ENCODE measurements at regions not wholly inside any gene's neighbourhood (a gene's known extent, or its start where the extent isn't known, plus 50 kb on each side); places are given as distances from the start of the nearest gene placed in this dataset.

- 25% methylated on average over 6 of the region's 6 CpGs for WGBS (ENCODE audit: low lambda C conversion rate)
- no peak for TF ChIP-seq ZBTB38 (CRISPR knock-in tag; IDR thresholded peaks at IDR 0.05)
- TF ChIP-seq ZNF225 (CRISPR knock-in tag; IDR thresholded peaks at IDR 0.05), result no peak
- TF ChIP-seq ZNF441 (CRISPR knock-in tag; IDR thresholded peaks at IDR 0.05; ENCODE audit: borderline replicate concordance), result no peak
- TF ChIP-seq ZNF501 (CRISPR knock-in tag; IDR thresholded peaks at IDR 0.05), result no peak
- no peak for FAIRE-seq
- ChIA-PET POLR2A (no interaction called here), CTCF (ENCODE audit: low intra/inter-chr PET ratio, low total read pairs) (no interaction called here)
- Histone ChIP-seq H3K27me3 (ENCODE audit: control insufficient read depth in 1 of 2, insufficient read depth in 2 of 2, low read length in 2 of 2) (no peaks in the 10 kb centered on the region; a peak in 1 of 5 replicates), H3K9ac (ENCODE audit: insufficient read depth, low read depth, low read length) (no peak overlapping the region), H3K4me1 (ENCODE audit: insufficient read depth, low read length) (no peaks in the 10 kb centered on the region), H3K36me3 (replicated peaks in 1 of 2; ENCODE audit: control insufficient read depth in 1 of 2, insufficient read depth in 2 of 2, low read length in 2 of 2) (no peaks in the 10 kb centered on the region), H2AFZ (ENCODE audit: low read length) (no peak overlapping the region), H3K4me2 (ENCODE audit: low read depth, low read length) (no peak overlapping the region), H3K27ac (ENCODE audit: extremely low read length, insufficient read depth, low read length) (no peak overlapping the region), H3K79me2 (ENCODE audit: insufficient read depth, low read length) (no peaks in the 10 kb centered on the region), H3K9me3 (ENCODE audit: low read length) (no peaks in the 10 kb centered on the region), H4K20me1 (ENCODE audit: insufficient read depth, low read length) (no peaks in the 10 kb centered on the region), H3K4me3 (replicated peaks in 1 of 3; ENCODE audit: insufficient read depth in 1 of 3, low read depth in 2 of 3, low read length in 3 of 3) (no peak overlapping the region)
- ATAC-seq, result no peak
- in situ Hi-C loops (cut with HindIII; ENCODE audit: extremely low pct_ligation_motif_present, low pct_unique_long_range_greater_than_20kb) (no loop called here), intact Hi-C loops (cut with micrococcal nuclease; ENCODE audit: unreplicated experiment) (no loop called here)
- no TSS peak for BruUV-seq (replicated peaks)
- no peak for DNase-seq (ENCODE audit: low spot score)
Measured at GRCh38 chr1:148315071-148315811, 163.2 kb upstream of the NBPF11 start.

GRCh38 chr1:148310807-148311206 is 158.7 kb upstream of the NBPF11 start:
- H4K20me1 ChIP-seq (ENCODE audit: insufficient read depth, low read length), result no peaks in the 10 kb centered on the region
- 0 out of 2 replicates have a peak, but pooled peaks have one; percentile 26 for TF ChIP-seq CEBPB (IDR thresholded peaks at IDR 0.05; ENCODE audit: borderline replicate concordance, low read depth, low read length)
- TF ChIP-seq POGK (CRISPR knock-in tag; conservative IDR thresholded peaks at IDR 0.05), result no peak
- no peak for FAIRE-seq
- no TSS peak for BruUV-seq (replicated peaks)
- no peak for ATAC-seq
- no peak overlapping the region for H3K9ac ChIP-seq (ENCODE audit: insufficient read depth, low read depth, low read length)
- in situ Hi-C loops (cut with HindIII; ENCODE audit: extremely low pct_ligation_motif_present, low pct_unique_long_range_greater_than_20kb), result no loop called here
- ChIA-PET CTCF (ENCODE audit: low intra/inter-chr PET ratio, low total read pairs) (no interaction called here), POLR2A (no interaction called here)
- H3K27me3 ChIP-seq (ENCODE audit: control insufficient read depth in 1 of 2, insufficient read depth in 2 of 2, low read length in 2 of 2), result peaks cover 1 to 10% of the 10 kb centered on the region in 2 experiments; a peak in 3 of 5 replicates
- no peak overlapping the region for H3K4me3 ChIP-seq (replicated peaks in 1 of 3; ENCODE audit: insufficient read depth in 1 of 3, low read depth in 2 of 3, low read length in 3 of 3)
- H2AFZ ChIP-seq (ENCODE audit: low read length), result no peak overlapping the region
- H3K36me3 ChIP-seq (replicated peaks in 1 of 2; ENCODE audit: control insufficient read depth in 1 of 2, insufficient read depth in 2 of 2, low read length in 2 of 2), result no peaks in the 10 kb centered on the region
- intact Hi-C loops (cut with micrococcal nuclease; ENCODE audit: unreplicated experiment), result no loop called here
- no peak for DNase-seq (ENCODE audit: low spot score)
- no peak overlapping the region for H3K4me2 ChIP-seq (ENCODE audit: low read depth, low read length)
- H3K79me2 ChIP-seq (ENCODE audit: insufficient read depth, low read length), result no peaks in the 10 kb centered on the region
- no peaks in the 10 kb centered on the region for H3K4me1 ChIP-seq (ENCODE audit: insufficient read depth, low read length)
- no peaks in the 10 kb centered on the region for H3K9me3 ChIP-seq (ENCODE audit: low read length)
- H3K27ac ChIP-seq (ENCODE audit: extremely low read length, insufficient read depth, low read length), result no peak overlapping the region
